DND-41 (cell line): ENCODE measurements at regions not wholly inside any gene's neighbourhood (a gene's known extent, or its start where the extent isn't known, plus 50 kb on each side); places are given as distances from the start of the nearest gene placed in this dataset.

Source experiments
- EZH2 ChIP-seq: IDR thresholded peaks from 3 replicates; pipeline ENCODE4 v1.6.1; 2012; ENCODE audit warnings: borderline replicate concordance, low read depth, mild to moderate bottlenecking, moderate library complexity, low read length, inconsistent platforms; ENCODE audit not compliant: severe bottlenecking
- TF ChIP-seq, protein P1 (sequence below): IDR thresholded peaks from 2 replicates; pipeline ENCODE4 v1.5.1; 2012; ENCODE audit warnings: borderline replicate concordance, low read length, moderate library complexity, mild to moderate bottlenecking; ENCODE audit not compliant: poor library complexity, severe bottlenecking; ENCODE audit errors: extremely low read depth

DNA sequence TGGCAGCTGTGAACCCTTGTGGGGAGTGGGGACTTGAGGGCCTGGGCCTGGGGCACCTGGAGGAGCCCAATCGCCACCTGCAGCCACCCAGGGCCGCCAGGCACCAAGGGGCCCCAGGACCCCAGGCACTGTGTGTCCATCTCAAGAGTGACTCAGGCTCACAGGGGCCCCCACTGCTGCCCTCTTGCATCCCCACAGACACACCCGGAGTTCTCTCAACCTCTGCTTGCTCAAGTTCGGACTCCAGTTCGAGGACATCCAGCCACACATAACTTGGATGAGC lies 51.9 kb downstream of the MRPL36 start:
- TF ChIP-seq, protein P1, sequence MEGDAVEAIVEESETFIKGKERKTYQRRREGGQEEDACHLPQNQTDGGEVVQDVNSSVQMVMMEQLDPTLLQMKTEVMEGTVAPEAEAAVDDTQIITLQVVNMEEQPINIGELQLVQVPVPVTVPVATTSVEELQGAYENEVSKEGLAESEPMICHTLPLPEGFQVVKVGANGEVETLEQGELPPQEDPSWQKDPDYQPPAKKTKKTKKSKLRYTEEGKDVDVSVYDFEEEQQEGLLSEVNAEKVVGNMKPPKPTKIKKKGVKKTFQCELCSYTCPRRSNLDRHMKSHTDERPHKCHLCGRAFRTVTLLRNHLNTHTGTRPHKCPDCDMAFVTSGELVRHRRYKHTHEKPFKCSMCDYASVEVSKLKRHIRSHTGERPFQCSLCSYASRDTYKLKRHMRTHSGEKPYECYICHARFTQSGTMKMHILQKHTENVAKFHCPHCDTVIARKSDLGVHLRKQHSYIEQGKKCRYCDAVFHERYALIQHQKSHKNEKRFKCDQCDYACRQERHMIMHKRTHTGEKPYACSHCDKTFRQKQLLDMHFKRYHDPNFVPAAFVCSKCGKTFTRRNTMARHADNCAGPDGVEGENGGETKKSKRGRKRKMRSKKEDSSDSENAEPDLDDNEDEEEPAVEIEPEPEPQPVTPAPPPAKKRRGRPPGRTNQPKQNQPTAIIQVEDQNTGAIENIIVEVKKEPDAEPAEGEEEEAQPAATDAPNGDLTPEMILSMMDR: no peak
- no peak for TF ChIP-seq EZH2
